Mesothelial cell of epicardium (in vitro differentiated cells): ENCODE measurements at regions not wholly inside any gene's neighbourhood (a gene's known extent, or its start where the extent isn't known, plus 50 kb on each side); places are given as distances from the start of the nearest gene placed in this dataset.

Experiments used
- DNase-seq, 2 experiments: peaks; one replicate each; pipeline ENCODE4 v3.0.0; 2021; ENCODE audit warnings: low spot score in 2 of 2; ENCODE audit not compliant: unreplicated experiment in 2 of 2
- H3K27ac Mint-ChIP-seq: 2 replicates; pipeline ENCODE4 v1.8.0; 2021; ENCODE audit warnings: mixed read lengths
- H3K27me3 Mint-ChIP-seq: 2 replicates; pipeline ENCODE4 v1.8.0; 2021; ENCODE audit warnings: low read depth, mixed read lengths
- H3K36me3 Mint-ChIP-seq: 2 replicates; pipeline ENCODE4 v1.8.0; 2021; ENCODE audit warnings: mixed read lengths
- H3K4me1 Mint-ChIP-seq: 2 replicates; pipeline ENCODE4 v1.8.0; 2021; ENCODE audit warnings: mixed read lengths
- H3K4me3 Mint-ChIP-seq: 2 replicates; pipeline ENCODE4 v1.8.0; 2021; ENCODE audit warnings: mild to moderate bottlenecking, moderate library complexity, mixed read lengths
- H3K9me3 Mint-ChIP-seq: 2 replicates; pipeline ENCODE4 v1.8.0; 2021; ENCODE audit warnings: mixed read lengths
- CTCF ChIP-seq: fragments of 200-600 bp; sonication (generic); IDR thresholded peaks from one replicate; pipeline ENCODE4 v1.5.0; 2021; ENCODE audit warnings: antibody characterized with exemption; ENCODE audit not compliant: unreplicated experiment

- H3K27me3 Mint-ChIP-seq = no peaks in the 10 kb centered on the region
- no peak for TF ChIP-seq CTCF
- peaks cover 3% of the 10 kb centered on the region for H3K9me3 Mint-ChIP-seq
- H3K4me3 Mint-ChIP-seq = no peak overlapping the region
- no peak overlapping the region for H3K27ac Mint-ChIP-seq
- no peaks in the 10 kb centered on the region for H3K36me3 Mint-ChIP-seq
- H3K4me1 Mint-ChIP-seq = peaks cover 2% of the 10 kb centered on the region
- DNase-seq = no peak
Measured at GRCh38 chr5:117856713-117857112, 1131.6 kb downstream of the DTWD2 start.

- no peak for DNase-seq
- TF ChIP-seq CTCF = no peak
- no peaks in the 10 kb centered on the region for H3K36me3 Mint-ChIP-seq
- no peaks in the 10 kb centered on the region for H3K27me3 Mint-ChIP-seq
- no peaks in the 10 kb centered on the region for H3K4me1 Mint-ChIP-seq
- H3K4me3 Mint-ChIP-seq = no peak overlapping the region
- peaks cover 23% of the 10 kb centered on the region for H3K9me3 Mint-ChIP-seq
- no peak overlapping the region for H3K27ac Mint-ChIP-seq
Measured at GRCh38 chr5:117837786-117838185, 1150.6 kb downstream of the DTWD2 start.

- no peak for TF ChIP-seq CTCF
- H3K27ac Mint-ChIP-seq = no peak overlapping the region
- no peaks in the 10 kb centered on the region for H3K36me3 Mint-ChIP-seq
- no peaks in the 10 kb centered on the region for H3K27me3 Mint-ChIP-seq
- no peak for DNase-seq
- H3K9me3 Mint-ChIP-seq = peaks cover 20% of the 10 kb centered on the region
- no peaks in the 10 kb centered on the region for H3K4me1 Mint-ChIP-seq
- no peak overlapping the region for H3K4me3 Mint-ChIP-seq
Measured at GRCh38 chr5:117833691-117834090, 1154.7 kb downstream of the DTWD2 start.

- H3K27me3 Mint-ChIP-seq = no peaks in the 10 kb centered on the region
- no peak for DNase-seq
- no peak overlapping the region for H3K4me3 Mint-ChIP-seq
- H3K36me3 Mint-ChIP-seq = no peaks in the 10 kb centered on the region
- H3K27ac Mint-ChIP-seq = no peak overlapping the region
- peaks cover 43% of the 10 kb centered on the region for H3K9me3 Mint-ChIP-seq
- H3K4me1 Mint-ChIP-seq = no peaks in the 10 kb centered on the region
- TF ChIP-seq CTCF = no peak
Measured at GRCh38 chr5:117829646-117830045, 1158.7 kb downstream of the DTWD2 start.

GRCh38 chr5:117813850-117814249, 1174.5 kb downstream of the DTWD2 start:
- Mint-ChIP-seq H3K9me3 (peaks cover 22% of the 10 kb centered on the region), H3K36me3 (peaks cover 2% of the 10 kb centered on the region), H3K4me3 (no peak overlapping the region), H3K27ac (no peak overlapping the region), H3K27me3 (no peaks in the 10 kb centered on the region), H3K4me1 (no peaks in the 10 kb centered on the region)
- TF ChIP-seq CTCF = no peak
- no peak for DNase-seq

- peaks cover 17% of the 10 kb centered on the region for H3K9me3 Mint-ChIP-seq
- H3K27ac Mint-ChIP-seq = no peak overlapping the region
- no peak overlapping the region for H3K4me3 Mint-ChIP-seq
- no peaks in the 10 kb centered on the region for H3K27me3 Mint-ChIP-seq
- no peak for TF ChIP-seq CTCF
- no peak for DNase-seq
- peaks cover 2% of the 10 kb centered on the region for H3K36me3 Mint-ChIP-seq
- H3K4me1 Mint-ChIP-seq = no peaks in the 10 kb centered on the region
Measured at GRCh38 chr5:117812861-117813260, 1175.5 kb downstream of the DTWD2 start.
